Heart left ventricle (tissue), 16 donors: ENCODE measurements at regions not wholly inside any gene's neighbourhood (a gene's known extent, or its start where the extent isn't known, plus 50 kb on each side); places are given as distances from the start of the nearest gene placed in this dataset.

Experiments used
- ATAC-seq, 4 donors: fragments of 200-7000 bp; cut with Tn5 transposase; one replicate each; pipeline ENCODE4 v1.9.1; 2020 to 2022; ENCODE audit warnings: moderate library complexity in 4 of 4, mild to moderate bottlenecking in 3 of 4, moderate number of reproducible peaks in 1 of 4
- DNase-seq, 5 donors: peaks; one replicate each; pipeline ENCODE4 v3.0.0-alpha.2; 2020
- H3K27ac ChIP-seq, 12 donors: fragments of 200-600 bp; sonication (generic) in 4 of 12; one replicate each; pipeline versions ENCODE4 v1.5.0 to v1.8.0; 2016 to 2022; ENCODE audit warnings: mild to moderate bottlenecking in 2 of 12
- H3K27me3 ChIP-seq, 9 donors: fragments of 200-600 bp; sonication (generic) in 2 of 9; one replicate each; pipeline versions ENCODE4 v1.5.1 to v1.8.0; 2016 to 2022; ENCODE audit warnings: mild to moderate bottlenecking in 3 of 9
- H3K36me3 ChIP-seq, 9 donors: fragments of 200-600 bp; sonication (generic) in 2 of 9; one replicate each; pipeline versions ENCODE4 v1.5.0 to v1.8.0; 2018 to 2022; ENCODE audit warnings: mild to moderate bottlenecking in 2 of 9
- H3K4me1 ChIP-seq, 12 donors: fragments of 200-600 bp; sonication (generic) in 4 of 12; one replicate each; pipeline versions ENCODE4 v1.5.0 to v1.8.0; 2016 to 2022; ENCODE audit warnings: mild to moderate bottlenecking in 3 of 12
- H3K4me3 ChIP-seq, 12 donors: fragments of 200-600 bp; sonication (generic) in 4 of 12; one replicate each; pipeline versions ENCODE4 v1.5.0 to v1.8.0; 2017 to 2022; ENCODE audit warnings: mild to moderate bottlenecking in 9 of 12, moderate library complexity in 4 of 12
- H3K9me3 ChIP-seq, 12 donors: fragments of 200-600 bp; sonication (generic) in 4 of 12; one replicate each; pipeline versions ENCODE4 v1.5.0 to v1.8.0; 2016 to 2022; ENCODE audit warnings: mild to moderate bottlenecking in 1 of 12
- CTCF ChIP-seq, 12 donors: fragments of 200-600 bp; sonication (generic) in 4 of 12; IDR thresholded peaks; one replicate each; pipeline versions ENCODE4 v1.5.0 to v1.8.0; 2018 to 2022; ENCODE audit warnings: antibody characterized with exemption in 12 of 12, mild to moderate bottlenecking in 5 of 12
- POLR2A ChIP-seq, 2 donors: fragments of 450-650 bp; IDR thresholded peaks; one replicate each; pipeline ENCODE4 v1.6.1; 2017; ENCODE audit warnings: antibody characterized with exemption in 2 of 2, mild to moderate bottlenecking in 2 of 2, moderate library complexity in 2 of 2
- WGBS, 4 donors: extraction: QIAGEN DNeasy Blood & Tissue Kit in 2 of 4; methylation state at CpG; one replicate each; pipeline versions ENCODE4 v1.1.5 to v1.1.7; 2013 to 2018; 5-methylcytosine and 5-hydroxymethylcytosine counted together
- intact Hi-C, 10 donors: fragments of 100-400 bp; cut with DNase I; formaldehyde crosslinking; loops; one replicate each; pipeline versions ENCODE4 v1.11.1 to v1.14.2; 2022
- donor health status: ischemic (EF 13 %, LVEDD 7.1; RV severe dilation, severe dysfunction).
- donor health status: healthy with polysubstance abuse.
- donor health status: DM: no; HTN: yes; CAD: no.
- donor health status: DM: no; HTN: no; CAD: no.
- donor health status: ischemic (EF 25% LVEDD 6.9; RV normal size, moderate dysfunction).
- donor health status: ischemic (EF 25% LVEDD 5.7; RV mildly dilated, moderate dysfunction).
- donor health status: healthy.
- donor health status: DM: yes; HTN: yes; CAD: no.
- donor health status: ischemic (EF 35%, LVEDD 5.7; RV mildly dilated, moderate dysfunction).
- donor health status: nonischemic (EF 11% LVEDD 7.7; RV severe dilation, severe dysfunction).
- donor health status: DM: yes; HTN: yes; CAD: no.
- donor health status: PGD.
- donor health status: ischemic (EF 29% LVEDD 5.4; RV normal size, mild dysfunction).
- donor health status: nonischemic (EF 23%, LVEDD 6.1; RV moderate dilation, normal function).

GRCh38 chr5:25027526-25027925, 382.7 kb upstream of the CDH10 start:
- ATAC-seq (no peak), DNase-seq (no peak)
- no peak overlapping the region for H3K27ac ChIP-seq
- no peaks in the 10 kb centered on the region for H3K36me3 ChIP-seq
- H3K4me3 ChIP-seq = no peak overlapping the region
- no peak for TF ChIP-seq POLR2A (IDR thresholded peaks at IDR 0.05)
- TF ChIP-seq CTCF (IDR thresholded peaks at IDR 0.05) = no peak
- intact Hi-C loops = no loop called here
- 56 to 77% (median 66%) methylated on average over 1 of the region's 1 CpG for WGBS, 4 donors
- H3K4me1 ChIP-seq = no peaks in the 10 kb centered on the region
- no peaks in the 10 kb centered on the region for H3K27me3 ChIP-seq
- H3K9me3 ChIP-seq = peaks cover 0 to 7% (median 0%) of the 10 kb centered on the region in 12 donors

- intact Hi-C loops = no loop called here
- Histone ChIP-seq H3K4me3 (no peak overlapping the region), H3K4me1 (no peaks in the 10 kb centered on the region), H3K27ac (no peak overlapping the region), H3K27me3 (no peaks in the 10 kb centered on the region), H3K36me3 (no peaks in the 10 kb centered on the region), H3K9me3 (peaks cover 0 to 7% (median 0%) of the 10 kb centered on the region in 12 donors)
- no peak for DNase-seq
- no peak for ATAC-seq
- TF ChIP-seq CTCF (IDR thresholded peaks at IDR 0.05) (no peak), POLR2A (IDR thresholded peaks at IDR 0.05) (no peak)
- 46 to 58% (median 56%) methylated on average over 2 of the region's 2 CpGs for WGBS, 4 donors
Measured at GRCh38 chr5:25027061-25027460, 382.3 kb upstream of the CDH10 start.

- Histone ChIP-seq H3K27me3 (no peaks in the 10 kb centered on the region), H3K4me1 (no peaks in the 10 kb centered on the region), H3K4me3 (no peak overlapping the region), H3K9me3 (peaks cover 0 to 4% (median 0%) of the 10 kb centered on the region in 12 donors), H3K27ac (no peak overlapping the region), H3K36me3 (no peaks in the 10 kb centered on the region)
- ATAC-seq = no peak
- WGBS, 4 donors = 76 to 89% (median 84%) methylated on average over 4 of the region's 4 CpGs
- intact Hi-C loops = no loop called here
- TF ChIP-seq POLR2A (IDR thresholded peaks at IDR 0.05) (no peak), CTCF (IDR thresholded peaks at IDR 0.05) (no peak)
- DNase-seq = no peak
Measured at GRCh38 chr5:25025831-25026230, 381.1 kb upstream of the CDH10 start.

- intact Hi-C loops = no loop called here
- ATAC-seq = no peak
- no peak overlapping the region for H3K27ac ChIP-seq
- no peaks in the 10 kb centered on the region for H3K27me3 ChIP-seq
- no peak for DNase-seq
- TF ChIP-seq CTCF (IDR thresholded peaks at IDR 0.05) (no peak), POLR2A (IDR thresholded peaks at IDR 0.05) (no peak)
- no peak overlapping the region for H3K4me3 ChIP-seq
- 43 to 51% (median 45%) methylated on average over 1 of the region's 1 CpG for WGBS, 4 donors
- peaks cover 0 to 4% (median 0%) of the 10 kb centered on the region in 12 donors for H3K9me3 ChIP-seq
- no peaks in the 10 kb centered on the region for H3K36me3 ChIP-seq
- H3K4me1 ChIP-seq = no peaks in the 10 kb centered on the region
Measured at GRCh38 chr5:25020454-25020853, 375.7 kb upstream of the CDH10 start.
